ENCODE measurements at regions not wholly inside any gene's neighbourhood (a gene's known extent, or its start where the extent isn't known, plus 50 kb on each side); places are given as distances from the start of the nearest gene placed in this dataset.

DNA sequence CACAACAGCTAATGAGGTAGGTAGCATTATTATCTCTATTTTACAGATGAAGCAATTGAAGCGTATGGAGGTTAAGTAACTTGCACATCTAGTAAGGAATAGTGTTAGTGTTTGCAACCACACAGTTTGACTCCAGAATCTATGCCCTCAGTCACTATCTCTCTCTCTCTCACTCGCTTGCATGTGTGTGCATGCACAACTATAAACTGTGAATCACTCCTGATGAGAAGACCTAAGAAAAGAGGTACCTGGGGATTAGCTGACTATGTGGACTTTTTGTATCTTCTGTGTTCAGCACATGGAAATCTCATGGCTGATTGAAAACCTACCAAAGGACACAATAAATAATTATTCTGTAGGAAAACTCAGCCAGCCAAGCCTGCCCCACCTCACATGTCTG is 295.5 kb downstream of the BRINP2 start:
- no peak for DNase-seq (ENCODE audit: low read depth)
- Histone ChIP-seq H3K4me3 (ENCODE audit: low read depth, low read length) (no peak overlapping the region), H3K27me3 (ENCODE audit: control insufficient read depth, insufficient read depth, low read length) (no peaks in the 10 kb centered on the region), H3K36me3 (ENCODE audit: control insufficient read depth, insufficient read depth, low read length) (no peaks in the 10 kb centered on the region)
- TF ChIP-seq, protein P1, sequence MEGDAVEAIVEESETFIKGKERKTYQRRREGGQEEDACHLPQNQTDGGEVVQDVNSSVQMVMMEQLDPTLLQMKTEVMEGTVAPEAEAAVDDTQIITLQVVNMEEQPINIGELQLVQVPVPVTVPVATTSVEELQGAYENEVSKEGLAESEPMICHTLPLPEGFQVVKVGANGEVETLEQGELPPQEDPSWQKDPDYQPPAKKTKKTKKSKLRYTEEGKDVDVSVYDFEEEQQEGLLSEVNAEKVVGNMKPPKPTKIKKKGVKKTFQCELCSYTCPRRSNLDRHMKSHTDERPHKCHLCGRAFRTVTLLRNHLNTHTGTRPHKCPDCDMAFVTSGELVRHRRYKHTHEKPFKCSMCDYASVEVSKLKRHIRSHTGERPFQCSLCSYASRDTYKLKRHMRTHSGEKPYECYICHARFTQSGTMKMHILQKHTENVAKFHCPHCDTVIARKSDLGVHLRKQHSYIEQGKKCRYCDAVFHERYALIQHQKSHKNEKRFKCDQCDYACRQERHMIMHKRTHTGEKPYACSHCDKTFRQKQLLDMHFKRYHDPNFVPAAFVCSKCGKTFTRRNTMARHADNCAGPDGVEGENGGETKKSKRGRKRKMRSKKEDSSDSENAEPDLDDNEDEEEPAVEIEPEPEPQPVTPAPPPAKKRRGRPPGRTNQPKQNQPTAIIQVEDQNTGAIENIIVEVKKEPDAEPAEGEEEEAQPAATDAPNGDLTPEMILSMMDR (IDR thresholded peaks at IDR 0.05; ENCODE audit: insufficient read depth, low read depth, low read length): no peak
- ChIA-PET POLR2A (no interaction called here), CTCF (no interaction called here)

DNA sequence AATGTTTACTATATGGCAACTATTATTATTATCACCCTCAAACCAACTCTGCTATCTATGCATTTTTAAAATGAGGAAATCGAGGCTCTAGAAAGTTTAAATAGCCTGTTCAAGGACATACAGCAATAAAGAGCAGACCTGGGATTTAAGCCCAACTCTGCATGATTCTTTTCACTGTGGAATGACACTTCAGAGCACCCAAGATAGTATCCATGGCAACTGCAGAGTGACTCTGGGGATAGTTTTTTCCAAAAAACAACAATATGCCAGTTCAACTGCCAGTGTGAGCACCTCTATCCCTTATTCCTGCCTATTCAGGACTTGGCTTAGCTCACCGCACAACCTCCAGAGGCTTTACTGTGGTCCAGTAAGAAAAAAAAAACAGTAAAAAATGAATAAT is 293.9 kb downstream of the BRINP2 start:
- Histone ChIP-seq H3K4me3 (ENCODE audit: low read depth, low read length) (no peak overlapping the region), H3K36me3 (ENCODE audit: control insufficient read depth, insufficient read depth, low read length) (no peaks in the 10 kb centered on the region), H3K27me3 (ENCODE audit: control insufficient read depth, insufficient read depth, low read length) (no peaks in the 10 kb centered on the region)
- ChIA-PET POLR2A (no interaction called here), CTCF (no interaction called here)
- DNase-seq (ENCODE audit: low read depth): no peak
- TF ChIP-seq, protein P1 (IDR thresholded peaks at IDR 0.05; ENCODE audit: insufficient read depth, low read depth, low read length): no peak

DNA sequence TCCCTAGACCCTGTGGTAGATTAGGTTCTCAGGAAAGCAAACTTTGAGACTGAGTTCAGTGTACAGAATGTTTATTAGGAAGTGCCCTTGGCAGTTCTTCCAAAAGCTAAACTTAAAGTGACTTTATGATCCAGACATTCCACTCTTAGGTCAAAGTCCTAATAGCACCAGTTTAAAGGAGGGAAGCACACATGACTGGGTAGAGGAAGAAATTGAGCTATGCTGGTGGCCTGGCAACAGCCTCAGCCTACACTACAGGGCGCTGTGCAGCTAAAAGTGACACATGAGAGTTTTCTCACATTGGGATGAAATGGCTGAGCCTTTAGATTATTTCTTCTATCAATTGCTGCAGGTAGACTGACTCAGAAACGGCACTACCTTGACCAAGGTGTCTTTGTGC is 280.4 kb downstream of the BRINP2 start:
- TF ChIP-seq, protein P1 (IDR thresholded peaks at IDR 0.05; ENCODE audit: insufficient read depth, low read depth, low read length): no peak
- ChIA-PET CTCF (interaction anchor here (0.9 kb wide), 1 partner anchor 20 kb away, joined by 3 read pairs; no protein-coding TSS in a partner anchor), POLR2A (no interaction called here)
- no peak for DNase-seq (ENCODE audit: low read depth)
- H3K36me3 ChIP-seq (ENCODE audit: control insufficient read depth, insufficient read depth, low read length): no peaks in the 10 kb centered on the region
- H3K4me3 ChIP-seq (ENCODE audit: low read depth, low read length): no peak overlapping the region
- H3K27me3 ChIP-seq (ENCODE audit: control insufficient read depth, insufficient read depth, low read length): no peaks in the 10 kb centered on the region

DNA sequence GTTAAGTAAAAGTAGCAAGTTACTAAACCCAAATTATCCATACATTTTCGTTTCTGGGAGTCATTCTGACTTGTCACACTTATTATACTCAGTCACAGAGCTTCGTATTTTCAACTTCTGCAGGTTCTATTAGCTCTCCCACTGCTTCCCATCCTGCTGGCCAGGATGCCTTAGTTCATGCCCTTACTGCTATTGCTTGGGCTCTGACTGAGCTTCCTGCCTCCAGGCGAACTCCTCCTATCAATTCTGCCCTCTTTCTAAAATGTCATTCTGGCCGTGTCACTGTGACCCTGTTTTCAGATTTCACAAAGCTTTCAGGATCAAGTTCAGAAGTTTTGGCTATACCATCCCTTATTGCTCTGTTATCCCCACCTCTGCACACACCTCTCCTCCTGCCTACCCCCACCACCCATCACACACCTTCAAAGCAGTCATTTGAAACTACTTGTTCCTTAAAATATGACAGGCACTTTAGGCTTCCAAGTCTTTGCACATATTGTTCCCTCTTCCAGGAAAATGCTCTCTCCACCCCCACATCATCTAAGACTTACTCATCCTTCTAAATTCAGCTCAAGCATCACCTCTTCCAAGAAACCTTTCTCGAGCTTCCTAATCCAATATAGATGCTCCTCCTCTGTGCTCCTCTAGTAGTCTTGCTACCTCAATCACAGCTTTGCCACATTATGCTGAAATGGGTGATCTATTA is 278.0 kb downstream of the BRINP2 start:
- Histone ChIP-seq H3K27me3 (ENCODE audit: control insufficient read depth, insufficient read depth, low read length) (no peaks in the 10 kb centered on the region), H3K4me3 (ENCODE audit: low read depth, low read length) (no peak overlapping the region), H3K36me3 (ENCODE audit: control insufficient read depth, insufficient read depth, low read length) (no peaks in the 10 kb centered on the region)
- ChIA-PET POLR2A (no interaction called here), CTCF (interaction anchor here (0.9 kb wide), 1 partner anchor 193 kb away, joined by 3 read pairs; no protein-coding TSS in a partner anchor)
- DNase-seq (ENCODE audit: low read depth): no peak
- TF ChIP-seq, protein P1 (IDR thresholded peaks at IDR 0.05; ENCODE audit: insufficient read depth, low read depth, low read length): no peak

DNA sequence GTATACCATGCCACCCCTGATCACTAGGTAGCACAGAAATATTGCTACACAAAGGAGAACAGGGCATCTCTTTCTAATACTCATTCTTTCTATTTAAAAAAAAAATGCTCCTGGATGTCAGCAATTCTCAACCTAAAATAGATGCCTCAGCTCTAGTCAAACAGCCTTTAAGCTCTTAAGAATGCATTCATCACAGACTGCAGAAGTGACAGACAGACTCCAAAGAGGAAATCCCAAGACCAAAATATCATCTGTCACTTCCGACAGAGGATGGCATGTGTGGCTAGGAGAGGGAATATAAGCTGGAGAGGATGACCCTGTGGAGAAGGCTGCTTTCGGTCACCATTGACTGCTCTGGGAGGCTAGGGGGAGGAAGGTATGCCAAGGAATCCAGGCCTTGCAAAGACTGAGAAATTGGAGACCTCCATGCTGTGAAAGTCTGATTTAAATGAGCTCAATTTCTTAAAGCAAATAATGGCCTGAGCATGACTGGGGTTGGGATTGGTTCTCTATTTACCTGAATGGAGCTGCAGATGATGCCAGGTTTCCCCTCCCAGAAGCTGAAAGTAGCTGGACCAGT is 277.4 kb downstream of the BRINP2 start:
- TF ChIP-seq, protein P1 (IDR thresholded peaks at IDR 0.05; ENCODE audit: insufficient read depth, low read depth, low read length): no peak
- ChIA-PET CTCF (interaction anchor here (1.2 kb wide), 1 partner anchor 500 kb away, joined by 3 read pairs; no protein-coding TSS in a partner anchor), POLR2A (no interaction called here)
- no peak for DNase-seq (ENCODE audit: low read depth)
- Histone ChIP-seq H3K4me3 (ENCODE audit: low read depth, low read length) (no peak overlapping the region), H3K27me3 (ENCODE audit: control insufficient read depth, insufficient read depth, low read length) (no peaks in the 10 kb centered on the region), H3K36me3 (ENCODE audit: control insufficient read depth, insufficient read depth, low read length) (no peaks in the 10 kb centered on the region)
